ENCODE measurements at regions not wholly inside any gene's neighbourhood (a gene's known extent, or its start where the extent isn't known, plus 50 kb on each side); places are given as distances from the start of the nearest gene placed in this dataset.

- no peak for DNase-seq
Measured at GRCh38 chr6:90807791-90808701, 221.2 kb upstream of the MAP3K7 start.

- DNase-seq: no peak
Measured at GRCh38 chr6:90805619-90806155, 218.8 kb upstream of the MAP3K7 start.

- DNase-seq: no peak
Measured at GRCh38 chr6:90803956-90804355, 217.1 kb upstream of the MAP3K7 start.

- no peak for DNase-seq
Measured at GRCh38 chr6:90795078-90795477, 208.2 kb upstream of the MAP3K7 start.

GRCh38 chr6:90793771-90794170 lies 206.9 kb upstream of the MAP3K7 start:
- no peak for DNase-seq

GRCh38 chr6:90790696-90791095 lies 203.8 kb upstream of the MAP3K7 start:
- no peak for DNase-seq

- DNase-seq: no peak
Measured at GRCh38 chr6:90790058-90790457, 203.2 kb upstream of the MAP3K7 start.

- DNase-seq: no peak
Measured at GRCh38 chr6:90788781-90789180, 201.9 kb upstream of the MAP3K7 start.

GRCh38 chr6:90787446-90787845 lies 200.6 kb upstream of the MAP3K7 start:
- DNase-seq: no peak

GRCh38 chr6:90780778-90781177 lies 193.9 kb upstream of the MAP3K7 start:
- DNase-seq: no peak

- DNase-seq: no peak
Measured at GRCh38 chr6:90780141-90780540, 193.3 kb upstream of the MAP3K7 start.

- no peak for DNase-seq
Measured at GRCh38 chr6:90778417-90779203, 191.7 kb upstream of the MAP3K7 start.

- DNase-seq: no peak
Measured at GRCh38 chr6:90770778-90771177, 183.9 kb upstream of the MAP3K7 start.

GRCh38 chr6:90765895-90766294 lies 179.0 kb upstream of the MAP3K7 start:
- no peak for DNase-seq

GRCh38 chr6:90765491-90765890 lies 178.6 kb upstream of the MAP3K7 start:
- DNase-seq: no peak

GRCh38 chr6:90764001-90764400 lies 177.1 kb upstream of the MAP3K7 start:
- DNase-seq: no peak

- no peak for DNase-seq
Measured at GRCh38 chr6:90759664-90760063, 172.8 kb upstream of the MAP3K7 start.

- DNase-seq: no peak
Measured at GRCh38 chr6:90758741-90759140, 171.9 kb upstream of the MAP3K7 start.

GRCh38 chr6:90753820-90754643 lies 167.2 kb upstream of the MAP3K7 start:
- no peak for DNase-seq

GRCh38 chr6:90739802-90740201 lies 152.9 kb upstream of the MAP3K7 start:
- DNase-seq: no peak

GRCh38 chr6:90739339-90739738 lies 152.5 kb upstream of the MAP3K7 start:
- DNase-seq: no peak

GRCh38 chr6:90730151-90730673 lies 143.3 kb upstream of the MAP3K7 start:
- DNase-seq: no peak

- DNase-seq: no peak
Measured at GRCh38 chr6:90729057-90729456, 142.2 kb upstream of the MAP3K7 start.

All from GDM1 (cell line).